D721Med (cell line): ENCODE measurements at regions not wholly inside any gene's neighbourhood (a gene's known extent, or its start where the extent isn't known, plus 50 kb on each side); places are given as distances from the start of the nearest gene placed in this dataset.

Experiments used
- DNase-seq: peaks from one replicate; pipeline ENCODE4 v3.0.0; 2011; ENCODE audit warnings: low spot score; ENCODE audit not compliant: insufficient read length
- FAIRE-seq: peaks from 2 replicates; lab custom pipeline; 2011; peaks lifted over from hg19 to GRCh38; lab: Jason Lieb, UNC
- CTCF ChIP-seq: IDR thresholded peaks from 2 replicates; pipeline ENCODE4 v1.5.1; 2012; ENCODE audit warnings: mild to moderate bottlenecking, control low read depth; ENCODE audit not compliant: insufficient read depth; ENCODE audit errors: missing control alignments

DNA sequence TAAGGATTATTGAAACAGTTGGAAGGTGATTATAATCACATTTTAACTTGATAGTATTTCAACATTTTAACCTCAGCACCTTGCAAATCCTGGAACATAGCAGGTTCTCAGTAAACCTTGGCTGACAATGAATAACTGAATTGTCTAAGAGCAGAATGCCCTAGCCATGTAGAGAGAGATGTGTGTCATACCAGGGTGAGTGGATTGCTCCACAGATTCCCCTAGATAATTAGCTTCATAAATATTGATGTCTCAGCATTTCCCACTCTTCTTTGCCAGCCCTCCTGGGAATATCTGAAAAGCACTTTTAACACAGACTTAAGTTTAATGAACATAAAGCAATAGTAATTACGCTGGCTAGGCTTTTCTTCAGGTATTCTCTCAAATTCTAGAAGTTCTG, 363.5 kb downstream of the MAN2A1 start:
- DNase-seq (no peak), FAIRE-seq (no peak)

DNA sequence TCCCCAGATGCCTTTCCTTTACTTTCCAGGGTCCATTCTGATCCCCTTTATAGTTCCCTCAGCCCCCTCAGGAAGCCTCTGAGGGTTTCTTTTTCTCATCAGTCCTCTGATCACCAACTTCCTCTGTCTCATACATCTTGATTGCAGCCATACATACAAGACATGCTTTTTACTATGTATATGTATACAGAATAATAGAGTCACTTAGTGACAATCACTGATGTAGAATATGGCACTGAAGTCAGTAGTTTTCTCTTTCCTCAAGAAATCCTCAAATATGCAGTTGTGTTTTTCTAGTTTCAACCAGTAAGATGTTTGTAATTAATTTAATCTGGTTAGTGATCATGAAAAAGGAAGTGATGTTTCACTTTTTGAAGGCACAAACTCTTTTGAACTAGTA, 364.1 kb downstream of the MAN2A1 start:
- FAIRE-seq: no peak
- TF ChIP-seq CTCF: no peak
- no peak for DNase-seq

More for the DNA sequence above, 363.5 kb downstream of the MAN2A1 start:
- TF ChIP-seq CTCF: no peak

GRCh38 chr5:110054240-110054639, 364.5 kb downstream of the MAN2A1 start:
- DNase-seq (no peak), FAIRE-seq (no peak)
- no peak for TF ChIP-seq CTCF

DNA sequence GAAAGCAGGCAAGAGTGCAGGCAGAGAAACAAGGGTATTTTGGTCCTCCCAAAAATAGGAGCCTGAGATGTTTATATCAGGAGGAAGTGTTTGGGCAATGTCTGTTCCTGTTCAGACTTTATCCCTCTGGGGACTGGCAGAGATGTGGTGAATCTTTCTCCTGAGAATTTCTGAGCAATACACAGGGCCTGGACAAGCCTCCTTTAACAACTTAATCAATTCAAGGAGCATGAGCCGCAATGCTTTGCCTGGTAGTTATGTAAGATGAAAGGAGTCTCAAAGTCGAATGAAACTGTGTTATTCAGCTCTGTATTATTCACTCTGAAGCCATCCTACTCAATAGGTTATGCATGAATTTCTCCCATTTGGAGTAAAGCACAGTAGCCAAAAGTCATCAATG, 365.6 kb downstream of the MAN2A1 start:
- no peak for TF ChIP-seq CTCF
- DNase-seq: no peak
- no peak for FAIRE-seq

GRCh38 chr5:110056580-110057114, 366.9 kb downstream of the MAN2A1 start:
- FAIRE-seq: no peak
- TF ChIP-seq CTCF: no peak
- no peak for DNase-seq

DNA sequence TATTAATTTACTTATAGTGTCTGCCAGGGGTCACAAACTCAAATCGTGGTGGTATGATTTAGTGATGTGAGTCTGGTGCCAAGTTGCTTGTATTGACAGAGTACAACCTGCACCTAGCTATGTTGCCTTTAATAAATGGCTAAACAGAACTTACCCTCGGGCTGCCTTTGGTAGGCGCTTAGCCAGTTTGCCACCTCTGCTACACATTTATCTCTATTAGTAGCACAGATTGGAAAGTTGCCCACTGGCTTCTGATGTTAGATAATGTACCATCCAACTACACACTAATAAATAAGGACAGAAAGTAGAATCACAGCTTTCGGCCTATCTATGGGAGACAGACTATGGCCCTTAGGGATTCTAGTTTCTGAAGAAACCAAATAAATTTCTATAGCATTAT, 368.4 kb downstream of the MAN2A1 start:
- no peak for TF ChIP-seq CTCF
- FAIRE-seq: no peak
- DNase-seq: no peak

- FAIRE-seq (no peak), DNase-seq (no peak)
- TF ChIP-seq CTCF: no peak
Measured at GRCh38 chr5:110062246-110062645, 372.5 kb downstream of the MAN2A1 start.
